NCI-H1694 (cell line): ENCODE measurements at regions not wholly inside any gene's neighbourhood (a gene's known extent, or its start where the extent isn't known, plus 50 kb on each side); places are given as distances from the start of the nearest gene placed in this dataset.
A peak's percentile ranks its signal among the peaks of the same experiment; 100 is the strongest.

Experiments used
- DNase-seq: peaks from one replicate; lab custom pipeline; 2025; lab: John Stamatoyannopoulos, UW

DNA sequence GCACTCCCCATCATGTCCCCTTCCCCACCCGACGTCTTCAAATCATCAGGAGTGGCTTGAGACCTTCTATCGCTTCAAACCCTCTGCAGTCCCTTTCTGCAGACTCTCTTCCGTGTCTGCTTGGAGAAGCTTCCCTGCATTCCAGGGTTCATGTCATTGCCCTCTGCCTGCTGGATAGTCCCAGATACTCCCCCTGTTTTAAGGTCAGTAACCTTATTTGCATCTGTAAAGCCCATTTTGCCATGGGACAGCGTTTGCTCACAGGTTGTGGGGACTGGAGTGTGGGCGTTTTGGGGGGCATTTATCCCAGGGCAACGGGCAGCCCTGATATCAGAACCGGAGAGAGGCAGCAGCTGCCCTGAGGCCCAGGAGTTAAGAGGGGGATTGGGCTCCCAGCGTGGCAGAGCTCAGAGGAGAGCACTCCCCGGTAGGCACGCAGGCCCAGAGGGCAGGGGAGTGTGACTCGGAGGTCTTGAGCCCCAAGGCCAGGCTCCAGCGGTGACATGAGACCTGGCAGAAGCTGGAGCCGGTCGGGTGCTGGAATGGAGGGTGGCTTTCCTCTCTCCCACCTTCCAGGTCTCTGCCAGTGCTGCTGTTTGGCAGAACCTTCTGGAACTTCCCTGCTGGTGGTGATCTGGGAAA lies 73.8 kb downstream of the RTP5 start:
- no peak for DNase-seq

DNA sequence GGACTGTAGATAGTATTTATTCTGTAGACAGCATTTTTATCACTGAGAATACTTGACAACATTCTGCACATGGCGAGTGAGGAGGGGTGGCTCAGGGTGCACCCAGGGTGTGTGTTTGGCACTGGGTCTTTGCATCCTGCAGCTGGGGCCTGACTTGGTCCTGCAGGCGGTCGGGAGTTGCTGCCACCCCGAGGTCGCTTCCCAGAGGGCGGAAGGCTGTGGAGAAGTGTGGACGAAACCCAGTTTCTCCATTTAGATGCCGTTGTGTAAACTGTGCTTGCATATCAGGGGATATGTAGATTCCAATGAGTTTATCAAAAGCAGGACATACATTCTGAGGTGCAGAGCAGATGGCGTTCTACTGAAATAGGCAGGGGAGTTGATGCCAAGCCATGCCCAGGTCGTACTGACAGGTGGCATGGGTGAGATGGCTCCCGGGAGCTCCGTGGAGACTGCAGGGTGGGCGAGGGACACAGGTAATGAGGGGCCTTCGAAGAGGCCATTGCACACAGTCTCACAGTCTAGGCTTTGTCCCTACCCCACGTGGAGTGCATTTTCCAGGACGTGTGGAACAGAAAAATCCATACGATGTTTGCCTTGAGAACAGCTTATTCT lies 74.5 kb downstream of the RTP5 start:
- DNase-seq = no peak

DNA sequence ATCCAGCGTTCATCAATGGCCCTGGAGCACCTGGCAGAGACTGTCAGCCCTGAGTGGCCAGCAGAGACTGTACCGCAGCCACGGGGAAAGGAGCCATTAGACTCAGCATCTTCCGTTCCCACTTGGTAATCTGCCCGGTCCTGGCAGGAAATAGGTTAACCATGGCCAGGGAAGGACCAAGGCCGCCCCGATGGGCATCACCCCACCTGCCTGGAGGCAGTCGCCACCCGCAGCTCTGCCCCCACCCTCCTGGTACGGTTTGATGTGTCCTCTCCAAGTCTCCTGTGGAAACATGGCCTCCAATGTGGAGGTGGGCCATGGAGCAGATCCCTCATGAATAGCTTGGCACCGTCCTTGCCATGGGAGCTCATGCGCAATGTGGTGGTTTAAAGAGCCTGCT lies 75.3 kb downstream of the RTP5 start:
- DNase-seq = no peak

DNA sequence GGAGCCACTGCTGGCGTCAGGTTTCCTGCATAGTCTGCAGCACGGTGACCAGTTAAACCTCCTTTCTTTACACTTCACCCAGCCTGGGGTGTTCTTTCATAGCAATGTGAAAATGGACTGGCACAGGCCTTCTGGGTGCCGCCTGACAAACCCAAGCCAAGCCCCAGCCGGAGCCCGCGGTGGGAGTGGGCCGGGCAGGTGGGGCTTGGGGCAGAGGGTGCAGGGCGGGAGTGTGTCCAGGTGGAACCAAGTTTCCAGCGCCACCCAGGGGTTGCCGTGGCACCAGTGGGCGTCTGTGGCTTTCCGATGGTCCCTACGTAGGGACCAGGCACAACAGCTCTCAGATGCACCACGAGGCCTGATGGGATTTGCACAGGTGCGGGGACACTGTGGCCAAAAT lies 75.8 kb downstream of the RTP5 start:
- DNase-seq = no peak

DNA sequence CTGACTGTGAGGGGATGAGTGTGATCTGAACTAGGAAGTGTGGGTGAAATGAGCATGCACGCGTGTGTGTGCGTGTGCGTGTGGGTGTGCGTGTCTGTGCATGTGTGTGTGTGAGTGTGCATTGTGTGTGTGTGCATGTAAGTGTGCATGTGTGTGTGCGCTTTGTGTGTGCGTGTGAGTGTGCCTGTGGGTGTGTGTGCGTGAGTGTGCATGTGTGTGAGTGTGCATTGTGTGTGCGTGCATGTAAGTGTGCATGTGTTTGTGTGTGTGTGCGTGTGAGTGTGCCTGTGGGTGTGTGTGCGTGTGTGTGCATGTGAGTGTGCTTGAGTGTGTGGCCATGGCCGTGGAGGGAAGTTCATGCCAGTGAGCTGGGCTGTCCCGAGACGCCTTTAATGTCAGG lies 76.3 kb downstream of the RTP5 start:
- DNase-seq = no peak

DNA sequence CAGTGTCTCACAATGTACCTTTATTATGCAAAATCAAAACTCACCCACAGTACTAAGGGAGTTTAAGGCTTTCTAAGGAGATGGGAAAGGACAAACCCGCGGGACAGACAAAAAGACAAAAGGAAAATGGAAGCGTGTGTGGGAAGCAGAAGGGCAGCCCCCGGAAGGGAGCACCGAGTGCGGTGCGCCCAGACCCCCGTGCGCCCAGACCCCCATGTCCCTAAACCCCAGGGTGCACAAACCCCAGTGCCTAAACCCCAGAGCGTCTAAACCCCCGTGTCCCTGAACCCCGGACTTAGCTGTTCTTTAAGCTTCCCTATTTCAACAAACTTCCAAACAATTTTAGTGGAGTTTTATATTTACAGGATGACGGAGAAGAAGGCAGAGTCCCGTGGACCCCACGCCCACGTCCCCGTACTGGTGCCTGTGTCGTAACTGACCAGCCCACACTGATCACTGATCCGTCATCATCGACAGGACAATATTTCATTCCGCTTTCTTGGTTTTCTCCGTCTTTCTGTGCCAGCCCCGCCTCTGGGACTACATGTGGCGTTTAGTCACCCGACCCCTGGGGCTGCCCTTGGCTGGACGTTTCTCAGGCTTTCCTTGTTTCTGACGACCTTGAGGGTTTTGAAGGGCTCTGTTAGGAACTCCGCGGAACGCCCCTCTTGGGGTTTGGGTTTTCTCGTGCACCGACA lies 76.9 kb downstream of the RTP5 start:
- DNase-seq = no peak

DNA sequence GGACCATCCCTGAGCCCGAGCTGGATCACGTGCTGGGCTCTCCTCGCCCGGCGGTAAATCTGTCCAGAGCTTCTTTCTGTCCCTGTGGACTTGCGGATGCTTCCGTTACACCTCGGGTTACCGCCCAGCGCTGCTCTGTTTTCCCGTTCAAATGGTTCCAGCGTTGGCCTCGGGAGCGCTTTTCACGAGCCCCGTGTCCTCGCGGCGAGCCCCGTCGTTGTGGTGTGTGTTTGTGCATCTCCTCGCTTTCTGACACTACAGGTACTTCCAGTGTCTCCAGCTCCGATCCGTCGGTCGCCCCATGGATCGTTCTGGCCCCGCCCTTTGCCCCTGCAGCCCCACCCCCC lies 77.4 kb downstream of the RTP5 start:
- DNase-seq = no peak

DNA sequence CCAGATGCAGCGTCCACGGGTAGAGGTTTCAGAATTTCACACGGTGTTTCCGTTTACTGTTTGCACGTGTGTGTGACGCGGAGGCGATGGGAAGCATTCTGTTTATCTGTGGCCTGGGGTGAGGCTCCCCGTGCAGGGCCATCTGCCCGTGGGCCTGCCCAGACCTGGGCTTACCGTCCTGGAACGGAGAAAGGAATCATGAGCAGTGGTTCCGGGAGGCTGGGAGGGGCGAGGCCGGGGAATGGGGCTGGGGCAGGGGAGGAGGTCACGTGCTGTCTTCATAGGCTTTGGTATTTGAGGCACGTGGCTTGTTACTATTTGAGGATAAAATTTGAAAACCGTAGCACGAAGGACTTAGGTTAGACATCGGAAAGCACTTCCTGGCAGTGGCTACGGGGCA lies 77.9 kb downstream of the RTP5 start:
- DNase-seq = no peak

DNA sequence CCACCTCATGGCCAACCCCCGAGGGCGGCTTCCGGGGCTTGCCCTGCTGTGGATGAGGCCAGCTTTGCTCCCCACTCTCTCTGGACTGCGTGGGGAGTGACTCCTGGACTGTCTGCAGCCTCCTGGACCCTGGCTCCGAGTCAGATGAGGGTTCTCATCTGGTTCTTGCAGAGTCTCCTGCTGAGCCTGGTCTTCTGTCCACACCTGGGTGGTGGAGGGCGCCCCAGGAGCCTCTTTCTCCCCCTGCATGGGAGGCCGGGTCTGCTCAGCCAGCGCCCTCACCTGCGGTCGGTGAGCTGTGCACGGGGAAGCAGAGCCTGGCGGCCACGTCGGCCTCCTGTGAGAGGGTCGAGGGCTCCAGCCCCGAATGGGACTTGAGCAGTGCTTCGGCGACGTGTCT lies 78.3 kb downstream of the RTP5 start:
- DNase-seq = no peak

DNA sequence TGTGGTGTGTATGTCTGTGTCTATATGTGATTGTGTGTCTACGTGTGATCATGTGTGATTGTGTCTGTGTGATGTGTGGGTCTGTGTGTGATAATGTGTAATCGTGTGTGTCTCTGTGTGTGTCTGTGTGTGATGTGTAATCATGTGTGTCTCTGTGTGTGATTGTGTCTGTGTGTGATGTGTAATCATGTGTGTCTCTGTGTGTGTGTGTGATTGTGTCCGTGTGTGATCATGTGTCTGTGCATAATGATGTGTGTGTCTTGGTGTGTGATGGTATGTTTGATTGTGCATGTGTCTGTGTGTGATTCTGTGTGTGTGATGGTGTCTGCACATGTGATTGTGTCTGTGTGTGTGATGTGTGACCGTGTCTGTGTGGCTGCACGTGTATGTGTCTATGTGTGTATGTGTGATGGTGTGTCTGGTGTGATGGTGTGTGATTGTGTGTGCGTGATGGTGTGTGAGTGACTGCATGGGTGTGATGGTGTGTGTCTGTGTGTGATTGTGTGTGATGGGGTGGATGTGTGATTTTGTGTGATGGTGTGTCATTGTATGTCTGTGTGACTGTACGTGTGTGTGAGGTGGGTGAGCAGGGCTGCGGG lies 78.9 kb downstream of the RTP5 start:
- DNase-seq = no peak

DNA sequence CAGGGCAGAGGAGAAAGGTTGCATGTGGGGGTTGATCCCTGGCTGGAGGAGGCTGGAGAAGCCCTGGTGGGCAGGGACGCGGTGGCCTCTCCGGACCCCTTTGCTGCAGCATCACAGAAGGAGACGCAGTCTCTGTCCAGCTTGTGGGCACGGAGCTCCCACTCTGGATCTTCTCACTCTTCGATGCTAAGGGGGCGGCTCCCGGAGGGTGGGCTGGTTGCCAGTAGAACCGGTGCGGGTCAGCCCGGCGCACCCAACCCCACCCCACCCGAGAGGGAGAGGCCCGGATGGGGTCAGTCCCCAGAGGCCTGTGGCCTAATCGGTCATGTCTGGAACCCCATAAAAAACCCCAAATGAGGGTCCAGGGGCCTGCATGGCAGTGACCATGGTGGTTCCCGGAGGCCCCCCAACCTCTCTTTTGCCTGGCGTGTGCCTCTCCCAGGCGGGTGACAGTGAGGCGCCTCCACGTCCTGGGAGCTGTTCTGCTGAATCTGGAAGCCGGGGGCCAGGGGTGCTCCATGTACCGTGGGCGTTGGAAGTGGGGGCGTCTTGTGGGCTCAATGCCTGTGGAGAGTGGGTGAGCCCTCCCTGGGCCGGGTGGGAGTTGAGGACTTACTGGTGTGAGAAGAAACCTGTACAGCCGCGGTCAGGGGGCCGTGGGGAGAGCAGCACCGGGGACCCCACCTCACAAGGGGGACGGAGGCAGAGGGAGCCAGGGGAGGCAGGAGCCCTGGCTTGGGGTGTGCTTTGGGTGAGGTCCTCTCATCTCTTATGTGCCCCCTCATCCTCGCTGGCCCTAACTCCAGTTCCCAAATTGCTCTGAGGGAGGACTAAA lies 79.6 kb downstream of the RTP5 start:
- no peak for DNase-seq

DNA sequence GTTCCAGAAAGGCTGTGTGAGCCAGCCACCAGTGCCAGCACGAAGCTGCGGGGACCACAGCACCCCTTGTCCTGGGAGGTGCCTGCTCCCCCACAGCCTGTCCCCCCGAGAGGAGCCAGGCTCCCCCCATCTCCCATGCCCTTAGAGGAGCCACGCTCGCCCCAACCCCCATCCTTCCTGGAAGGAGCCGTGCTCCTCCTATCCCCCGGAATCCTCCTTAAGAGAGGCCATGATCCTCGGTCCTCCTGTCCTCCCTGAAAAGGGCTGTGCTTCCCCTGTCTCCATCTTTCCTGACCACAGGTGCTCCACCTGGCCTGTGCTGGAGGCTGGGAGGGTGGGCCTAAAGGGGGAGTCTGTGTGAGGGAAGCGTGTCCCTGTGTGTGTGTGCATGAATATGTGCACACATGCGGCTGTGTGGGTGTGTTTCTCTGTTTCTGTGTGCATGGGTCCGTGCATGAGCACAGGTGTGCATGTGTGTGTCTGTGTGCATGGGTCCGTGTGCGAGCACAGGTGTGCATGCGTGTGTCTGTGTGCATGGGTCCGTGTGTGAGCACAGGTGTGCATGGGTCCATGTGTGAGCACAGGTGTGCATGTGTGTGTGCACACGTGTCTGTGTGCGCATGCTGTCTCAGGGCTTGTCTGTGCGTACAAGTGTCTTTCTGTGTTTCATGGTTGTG lies 80.3 kb downstream of the RTP5 start:
- DNase-seq = no peak

DNA sequence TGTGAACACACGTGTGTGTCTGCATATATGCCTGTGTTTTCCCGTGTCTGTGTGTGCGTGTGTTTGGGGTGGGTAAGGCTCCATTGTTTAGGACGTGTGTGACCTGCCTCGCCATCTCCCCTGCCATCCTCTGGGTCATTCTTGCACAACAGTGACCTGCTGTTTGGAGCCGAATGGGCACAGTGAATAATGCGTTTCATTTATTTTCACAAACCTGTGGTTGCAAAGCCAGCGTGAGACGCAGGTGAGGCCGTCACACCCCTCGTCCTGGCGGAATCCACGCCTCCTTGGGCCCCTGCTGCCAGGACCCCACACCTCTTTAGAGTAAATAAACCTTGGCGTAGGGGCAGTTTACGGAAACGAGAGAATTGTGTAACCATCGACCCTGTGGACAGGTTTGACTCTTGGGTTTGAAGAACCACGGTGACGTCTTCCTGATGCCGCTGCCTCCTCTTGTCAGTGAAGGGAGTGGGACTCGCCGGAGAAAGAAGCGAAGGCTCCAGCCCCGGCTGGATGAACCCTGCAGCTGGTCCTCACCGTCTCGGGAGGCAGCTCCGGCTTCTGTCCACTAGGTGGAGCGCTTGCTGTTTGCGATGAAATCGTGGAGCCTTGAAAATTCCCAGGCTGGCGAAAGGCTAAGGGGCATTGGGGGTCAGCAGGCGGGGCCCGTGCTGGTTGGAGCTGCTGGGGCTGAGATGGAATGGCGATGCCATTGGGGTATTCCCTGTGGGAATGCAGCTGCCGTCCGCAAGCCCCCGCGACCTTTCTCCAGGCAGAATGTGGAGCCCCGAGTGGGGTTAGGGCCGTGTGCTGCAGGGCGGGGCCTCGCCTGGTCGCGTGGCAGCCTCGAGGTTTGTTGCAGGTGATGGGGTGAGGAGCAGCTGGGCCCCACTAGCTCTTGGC lies 81.1 kb downstream of the RTP5 start:
- peak; percentile 65 for DNase-seq

DNA sequence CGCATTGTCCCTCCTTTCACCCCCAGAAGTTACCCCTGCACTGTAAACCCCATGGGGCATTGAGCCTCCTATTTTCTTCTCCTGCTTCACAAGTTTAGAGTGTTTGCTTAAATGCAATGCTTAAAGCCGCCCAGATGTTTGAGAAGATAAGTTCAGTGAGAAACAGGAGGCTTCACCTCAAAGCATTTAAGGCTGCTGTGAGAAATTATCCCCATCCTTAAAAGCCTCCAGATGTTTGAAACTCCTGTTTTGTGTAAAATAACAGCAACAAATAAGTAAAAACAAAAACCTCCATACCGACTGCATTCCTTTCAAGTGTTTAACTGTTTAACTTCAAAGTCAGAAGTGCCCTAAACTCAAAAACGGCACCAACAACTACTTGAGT lies 81.8 kb downstream of the RTP5 start:
- no peak for DNase-seq

DNA sequence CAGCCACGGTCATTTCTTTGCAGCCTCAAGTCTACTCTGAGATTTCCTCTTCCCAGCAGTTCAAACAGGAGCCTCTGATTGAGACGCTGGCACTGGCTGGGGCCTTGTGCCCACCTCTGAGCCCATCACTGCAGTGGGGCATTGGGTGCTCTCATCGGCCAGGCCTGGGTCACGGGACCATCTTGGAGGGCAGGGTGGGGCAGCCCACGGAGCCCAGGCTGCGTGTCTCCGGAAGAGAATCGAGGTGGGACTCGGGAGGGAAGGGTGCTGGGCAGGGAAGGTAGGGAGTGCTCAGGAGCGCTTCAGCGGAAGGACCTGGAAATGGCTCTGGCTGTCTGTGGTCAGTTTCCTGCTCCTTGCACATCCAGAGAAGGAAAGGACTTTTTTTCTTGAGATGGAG lies 82.4 kb downstream of the RTP5 start:
- no peak for DNase-seq

DNA sequence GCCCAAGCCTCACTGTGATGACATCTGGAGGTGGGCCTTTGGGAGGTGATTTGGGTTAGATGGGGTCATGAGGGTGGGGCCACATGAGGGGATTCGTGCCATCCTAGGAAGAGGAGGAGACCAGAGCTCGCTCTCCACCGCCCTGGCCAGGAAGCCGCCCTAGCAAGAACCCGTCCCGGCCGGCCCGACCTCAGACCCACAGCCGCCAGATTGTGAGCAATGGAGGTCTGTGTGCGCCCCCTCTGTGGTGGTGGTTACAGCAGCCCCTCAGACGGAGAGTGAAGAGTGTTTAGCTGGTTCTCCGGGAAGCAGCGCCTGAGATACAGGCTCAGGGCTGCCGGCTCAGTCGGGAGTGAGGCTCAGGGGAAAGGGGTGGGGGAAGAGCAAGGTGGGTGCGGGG lies 83.3 kb downstream of the RTP5 start:
- DNase-seq = no peak

DNA sequence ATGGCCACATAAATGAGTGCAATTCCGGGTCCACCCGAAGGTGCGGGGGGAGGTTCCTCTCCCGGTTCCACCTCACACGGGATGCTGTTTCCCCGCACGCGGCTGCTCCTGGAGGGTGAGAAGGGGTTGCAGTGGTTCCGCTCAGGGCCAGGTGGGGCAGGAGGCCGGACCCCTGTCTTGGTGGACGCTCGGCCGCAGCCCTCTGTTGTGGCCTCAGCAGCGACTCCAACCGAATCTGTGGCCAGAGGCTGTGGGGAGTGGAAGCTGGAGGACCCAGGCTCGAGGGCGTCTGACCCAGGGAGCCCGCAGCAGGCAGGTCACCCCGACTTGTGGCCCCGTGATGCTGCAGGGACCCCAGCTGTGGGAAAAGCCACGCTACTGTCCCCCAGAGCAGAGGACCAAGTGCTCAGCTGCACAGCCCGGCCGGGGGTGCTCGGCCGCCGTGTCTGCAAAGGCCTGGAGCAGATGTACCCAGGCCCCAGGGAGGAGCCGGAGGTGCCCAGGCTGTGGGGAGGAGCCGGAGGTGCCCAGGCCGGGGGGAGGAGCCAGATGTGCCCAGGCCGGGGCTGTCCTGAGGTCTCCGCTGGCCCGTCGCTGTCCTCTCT lies 83.9 kb downstream of the RTP5 start:
- no peak for DNase-seq

DNA sequence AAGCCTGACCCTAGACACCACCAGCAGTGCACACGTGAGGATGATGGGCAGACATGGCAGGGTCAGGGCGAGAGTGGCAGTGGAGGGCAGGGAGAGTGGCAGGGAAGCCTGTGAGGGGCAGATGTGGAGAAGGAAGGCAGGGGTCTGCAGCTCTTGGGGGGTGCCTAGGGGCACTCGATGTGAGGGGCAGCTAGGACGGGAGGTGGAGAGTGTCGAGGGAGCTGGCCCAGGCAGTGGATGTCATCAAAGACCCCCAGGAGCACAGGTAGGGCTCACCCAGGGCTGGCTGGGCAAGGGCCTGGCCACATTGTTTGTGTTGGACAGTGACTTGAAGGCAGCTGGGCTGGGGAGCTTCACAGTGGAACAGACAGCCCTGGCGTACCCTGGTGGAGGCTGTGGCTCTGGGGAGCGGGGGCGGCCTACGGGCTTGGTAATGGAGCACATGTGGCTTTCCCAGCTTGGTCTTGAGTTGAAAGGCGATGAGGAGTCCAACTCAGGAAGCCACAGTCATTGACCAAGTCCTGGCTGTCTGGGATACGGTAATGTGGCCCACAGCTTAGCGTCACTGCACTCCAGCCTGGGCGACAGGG lies 87.1 kb downstream of the RTP5 start:
- DNase-seq = no peak

DNA sequence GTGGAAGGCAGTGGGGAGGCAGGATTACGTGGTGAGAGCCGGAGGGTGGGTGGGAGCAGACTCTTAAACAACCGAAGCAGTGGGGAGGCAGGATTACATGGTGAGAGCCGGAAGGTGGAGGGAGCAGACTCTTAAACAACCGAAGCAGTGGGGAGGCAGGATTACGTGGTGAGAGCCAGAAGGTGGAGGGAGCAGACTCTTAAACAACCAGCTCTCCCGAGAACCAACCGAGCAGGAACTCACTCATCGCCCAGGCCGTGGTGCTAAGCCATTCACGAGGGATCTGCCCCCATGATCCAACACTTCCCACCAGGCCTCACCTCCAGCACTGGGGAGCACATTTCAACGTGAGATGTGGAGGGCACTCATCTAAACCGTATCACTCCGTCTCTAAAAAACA lies 87.7 kb downstream of the RTP5 start:
- no peak for DNase-seq
